NCI-H524 treated with DMSO at 0.1 percent for 48 hours (cell line): ENCODE measurements at regions not wholly inside any gene's neighbourhood (a gene's known extent, or its start where the extent isn't known, plus 50 kb on each side); places are given as distances from the start of the nearest gene placed in this dataset.
"Not testable (repeated sequence)": the region's sequence is repeated elsewhere in the genome, so short reads cannot be mapped to it uniquely, and the experiment has no call there.

Source experiments
- DNase-seq: peaks from one replicate; lab custom pipeline; 2025; lab: John Stamatoyannopoulos, UW

DNA sequence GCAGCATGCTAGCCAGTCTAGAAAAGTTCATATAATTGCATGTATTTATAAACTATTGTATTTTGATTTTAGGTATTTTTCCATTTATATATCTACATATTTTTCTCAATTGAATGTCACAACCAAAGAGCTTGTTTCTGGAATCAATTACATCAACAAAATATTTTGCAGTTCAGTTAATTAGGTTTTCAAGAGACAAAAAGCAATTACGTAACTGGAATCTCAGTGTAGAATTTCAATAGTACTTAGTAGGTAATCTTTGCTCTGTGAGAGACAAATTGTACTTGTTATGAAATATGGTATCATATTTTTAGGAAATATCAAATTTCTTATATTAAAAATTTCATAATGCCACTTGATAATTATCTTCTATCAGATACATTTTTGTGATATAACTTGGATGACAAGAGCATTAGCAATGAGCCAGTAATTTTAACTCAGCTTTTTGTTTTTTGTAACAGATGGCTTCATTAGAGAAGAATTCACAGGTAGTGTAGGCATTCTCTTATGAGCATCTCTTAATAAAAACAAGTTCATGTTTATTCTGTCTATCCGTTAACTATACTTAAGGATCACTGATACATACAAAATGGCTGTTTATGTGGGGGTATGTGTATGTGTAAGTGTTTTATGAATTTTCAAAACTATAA, 774.7 kb downstream of the C12orf50 start:
- no peak for DNase-seq

- DNase-seq = no peak
Observed at GRCh38 chr12:87253157-87253556, 776.0 kb downstream of the C12orf50 start.

DNA sequence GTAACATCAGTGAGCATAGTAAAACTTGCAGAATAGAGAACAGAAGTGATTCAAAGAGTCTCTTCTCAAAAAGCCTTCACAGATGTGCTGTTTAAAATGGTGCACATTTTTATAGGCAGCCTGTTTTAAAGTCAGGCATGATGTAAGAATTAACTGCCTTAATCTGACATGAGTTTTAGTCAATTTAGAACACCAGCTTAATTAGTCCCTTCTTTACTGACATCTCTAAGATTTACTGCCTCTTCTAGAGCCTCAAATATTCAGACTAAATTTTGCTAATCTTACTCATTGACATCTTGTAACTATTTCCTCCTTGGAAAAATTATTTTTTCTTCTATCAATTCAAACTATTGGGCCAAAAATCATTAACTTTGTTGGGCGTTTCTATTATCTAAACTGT, 782.5 kb downstream of the C12orf50 start:
- peak; percentile 52 for DNase-seq

GRCh38 chr12:87238466-87238865, 790.7 kb downstream of the C12orf50 start:
- DNase-seq = no peak

- DNase-seq = no peak
Observed at GRCh38 chr12:87234898-87235297, 794.3 kb downstream of the C12orf50 start.

DNA sequence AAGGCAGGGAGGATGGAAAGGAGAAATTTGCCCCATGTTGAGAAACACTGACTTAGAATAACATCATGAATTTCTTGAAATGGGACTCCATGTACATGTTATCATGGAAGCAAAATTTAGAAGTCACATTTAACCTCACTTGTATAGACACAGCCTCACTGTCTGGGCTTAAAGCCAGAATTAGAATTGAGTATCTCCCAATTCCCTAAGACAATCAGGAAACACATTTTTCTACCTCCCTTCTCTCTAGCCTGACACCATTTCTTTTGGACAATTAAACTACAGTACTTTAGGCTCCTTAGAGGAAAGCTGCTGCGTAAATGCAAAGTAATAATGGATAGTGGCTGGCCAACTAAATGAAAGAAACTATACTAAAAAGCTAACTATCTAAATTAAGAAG, 795.5 kb downstream of the C12orf50 start:
- no peak for DNase-seq

GRCh38 chr12:87231818-87232217, 797.4 kb downstream of the C12orf50 start:
- no peak for DNase-seq

GRCh38 chr12:87230441-87230840, 798.8 kb downstream of the C12orf50 start:
- DNase-seq = no peak

GRCh38 chr12:87227162-87227561, 802.0 kb downstream of the C12orf50 start:
- no peak for DNase-seq

GRCh38 chr12:87217491-87217890, 811.7 kb downstream of the C12orf50 start:
- DNase-seq = no peak

- no peak for DNase-seq
Observed at GRCh38 chr12:87216436-87216835, 812.8 kb downstream of the C12orf50 start.

DNA sequence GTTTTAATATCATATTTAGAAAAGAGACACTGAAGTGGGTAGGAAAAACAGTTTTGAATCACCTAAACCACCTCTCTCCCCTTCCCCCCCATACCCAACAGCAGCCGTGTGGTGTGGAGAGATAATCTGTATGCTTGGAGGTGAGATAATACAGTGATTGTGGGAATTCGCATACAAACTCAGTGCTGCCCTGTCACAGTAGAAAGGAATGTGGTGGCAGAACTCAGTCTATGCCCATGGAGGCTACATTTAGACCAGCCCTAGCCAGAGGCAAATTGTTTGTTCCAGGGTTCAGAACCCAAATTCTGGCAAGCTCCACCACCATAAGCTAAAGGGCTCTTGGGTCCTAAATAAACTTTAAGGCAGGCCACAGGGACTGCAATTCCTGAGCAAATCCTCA, 827.0 kb downstream of the C12orf50 start:
- no peak for DNase-seq

GRCh38 chr12:87201598-87201997, 827.6 kb downstream of the C12orf50 start:
- no peak for DNase-seq

GRCh38 chr12:87200289-87200979, 828.8 kb downstream of the C12orf50 start:
- DNase-seq = no peak

DNA sequence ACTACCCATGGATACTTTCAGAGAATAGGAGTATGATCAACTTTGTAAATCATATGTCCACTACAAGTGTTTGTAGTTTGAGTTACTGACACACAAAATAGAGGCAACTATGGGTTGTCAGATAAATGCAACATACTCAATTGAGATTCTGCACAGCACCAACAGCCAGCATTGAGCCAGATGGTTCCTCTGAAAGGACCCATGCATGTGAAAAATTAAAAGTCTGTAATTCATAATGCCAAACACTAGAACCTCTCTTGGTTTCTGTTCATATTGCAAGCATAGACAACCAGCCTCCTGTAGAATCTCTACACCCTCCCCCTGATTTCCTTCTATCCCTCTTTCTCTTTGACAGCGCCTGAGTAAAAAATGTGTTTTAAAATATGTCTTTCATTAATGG, 831.0 kb downstream of the C12orf50 start:
- no peak for DNase-seq

GRCh38 chr12:87196321-87196720, 832.9 kb downstream of the C12orf50 start:
- peak; percentile 58 for DNase-seq

- DNase-seq = not testable (repeated sequence)
Observed at GRCh38 chr12:87194389-87194788, 834.8 kb downstream of the C12orf50 start.

- no peak for DNase-seq
Observed at GRCh38 chr12:87185367-87185766, 843.8 kb downstream of the C12orf50 start.

DNA sequence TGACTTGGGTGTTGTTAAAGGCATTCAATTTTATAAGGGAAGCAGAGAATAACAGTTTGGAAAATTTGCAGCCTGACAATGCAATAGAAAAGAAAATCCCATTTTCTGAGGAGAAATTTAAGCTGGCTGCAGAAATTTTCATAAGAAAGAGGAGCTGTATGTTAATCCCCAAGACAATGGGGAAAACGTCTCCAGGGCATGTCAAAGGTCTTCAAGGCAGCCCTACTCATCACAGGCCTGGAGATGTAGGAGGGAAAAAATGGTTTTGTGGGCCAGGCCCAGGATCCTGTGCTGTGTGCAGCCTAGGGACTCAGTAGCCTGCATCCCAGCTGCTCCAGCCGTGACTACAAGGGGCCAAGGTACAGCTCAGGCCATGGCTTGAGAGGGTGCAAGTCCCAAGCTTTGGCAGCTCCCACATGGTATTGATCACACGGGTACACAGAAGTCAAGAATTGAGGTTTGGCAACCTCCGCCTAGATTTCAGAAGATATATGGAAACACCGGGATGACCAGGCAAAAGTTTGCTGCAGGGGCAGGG, 846.4 kb downstream of the C12orf50 start:
- no peak for DNase-seq

GRCh38 chr12:87171356-87171755, 857.8 kb downstream of the C12orf50 start:
- no peak for DNase-seq

DNA sequence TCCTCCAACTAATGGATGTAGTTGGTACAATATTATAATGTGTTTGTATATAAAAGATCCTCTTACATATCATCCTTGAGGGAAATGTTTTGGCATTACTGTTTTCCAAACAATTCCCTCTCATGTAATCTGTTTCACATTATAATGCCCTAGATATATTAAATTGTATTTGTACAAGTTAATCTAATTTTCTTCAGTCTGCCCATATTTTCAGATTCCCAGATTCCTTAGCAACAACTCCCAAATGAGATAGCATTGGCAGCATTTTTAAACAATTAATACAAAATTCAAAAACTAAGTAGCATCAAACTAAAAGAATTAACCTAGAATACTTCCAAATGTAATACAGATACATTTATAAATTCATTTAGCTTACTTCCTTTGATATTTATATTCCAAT, 860.2 kb downstream of the C12orf50 start:
- no peak for DNase-seq

- no peak for DNase-seq
Observed at GRCh38 chr12:87165733-87166375, 863.3 kb downstream of the C12orf50 start.

- DNase-seq = no peak
Observed at GRCh38 chr12:87163122-87163521, 866.1 kb downstream of the C12orf50 start.
